ENCODE measurements at regions not wholly inside any gene's neighbourhood (a gene's known extent, or its start where the extent isn't known, plus 50 kb on each side); places are given as distances from the start of the nearest gene placed in this dataset.
A peak's percentile ranks its signal among the peaks of the same experiment; 100 is the strongest.

- DNase-seq, result peak; percentile 84
Measured at GRCh38 chr3:31232055-31233025, 300.4 kb upstream of the STT3B start.

- DNase-seq, result peak; percentile 82
Measured at GRCh38 chr3:31234145-31234544, 298.6 kb upstream of the STT3B start.

- no peak for DNase-seq
Measured at GRCh38 chr3:31235062-31235700, 297.5 kb upstream of the STT3B start.

- DNase-seq, result no peak
Measured at GRCh38 chr3:31237887-31238286, 294.8 kb upstream of the STT3B start.

GRCh38 chr3:31240013-31240412, 292.7 kb upstream of the STT3B start:
- DNase-seq, result no peak

GRCh38 chr3:31240466-31240865, 292.3 kb upstream of the STT3B start:
- DNase-seq, result no peak

GRCh38 chr3:31240874-31241273, 291.9 kb upstream of the STT3B start:
- no peak for DNase-seq

GRCh38 chr3:31241533-31241932, 291.2 kb upstream of the STT3B start:
- no peak for DNase-seq

GRCh38 chr3:31242026-31242960, 290.4 kb upstream of the STT3B start:
- DNase-seq, result no peak

GRCh38 chr3:31244929-31245817, 287.6 kb upstream of the STT3B start:
- no peak for DNase-seq

GRCh38 chr3:31246293-31247062, 286.2 kb upstream of the STT3B start:
- DNase-seq, result no peak

GRCh38 chr3:31247063-31247447, 285.7 kb upstream of the STT3B start:
- DNase-seq, result no peak

GRCh38 chr3:31247850-31248562, 284.7 kb upstream of the STT3B start:
- no peak for DNase-seq

- no peak for DNase-seq
Measured at GRCh38 chr3:31248563-31248992, 284.1 kb upstream of the STT3B start.

- DNase-seq, result no peak
Measured at GRCh38 chr3:31249545-31249944, 283.2 kb upstream of the STT3B start.

- DNase-seq, result no peak
Measured at GRCh38 chr3:31250116-31250777, 282.5 kb upstream of the STT3B start.

- DNase-seq, result no peak
Measured at GRCh38 chr3:31251083-31251482, 281.6 kb upstream of the STT3B start.

GRCh38 chr3:31252216-31253185, 280.2 kb upstream of the STT3B start:
- DNase-seq, result no peak

GRCh38 chr3:31253782-31254181, 278.9 kb upstream of the STT3B start:
- DNase-seq, result no peak

Measured in SIG-M5 (cell line).